ENCODE measurements at regions not wholly inside any gene's neighbourhood (a gene's known extent, or its start where the extent isn't known, plus 50 kb on each side); places are given as distances from the start of the nearest gene placed in this dataset.

- no peak overlapping the region for H3K4me2 ChIP-seq (ENCODE audit: insufficient read depth, low read length)
- intact Hi-C loops (cut with micrococcal nuclease), result loop anchor here (5.0 to 10.0 kb wide), 2 partner anchors 249 to 514 kb away; no protein-coding TSS in a partner anchor
- no peaks in the 10 kb centered on the region for H3K9me1 ChIP-seq (replicated peaks; ENCODE audit: control insufficient read depth, extremely low read depth, insufficient read depth, low read length)
- no peaks in the 10 kb centered on the region for H3K36me3 ChIP-seq (ENCODE audit: control insufficient read depth in 2 of 2, extremely low read depth in 1 of 2, insufficient read depth in 2 of 2, low read length in 2 of 2)
- TF ChIP-seq FOS (IDR thresholded peaks at IDR 0.05; ENCODE audit: borderline replicate concordance, insufficient read depth, low read length), result no peak
- TF ChIP-seq MAX (IDR thresholded peaks at IDR 0.05; ENCODE audit: insufficient read depth, insufficient read length), result no peak
- TF ChIP-seq GATA2 (IDR thresholded peaks at IDR 0.05; ENCODE audit: insufficient read depth, insufficient read length, low read depth, low read length), result no peak
- no peak for TF ChIP-seq EZH2 (IDR thresholded peaks at IDR 0.05; ENCODE audit: borderline replicate concordance, low read depth, low read length, severe bottlenecking)
- TF ChIP-seq POLR2AphosphoS5 (IDR thresholded peaks at IDR 0.05; ENCODE audit: insufficient read depth, low read depth, low read length), result no peak
- TF ChIP-seq, protein P1, sequence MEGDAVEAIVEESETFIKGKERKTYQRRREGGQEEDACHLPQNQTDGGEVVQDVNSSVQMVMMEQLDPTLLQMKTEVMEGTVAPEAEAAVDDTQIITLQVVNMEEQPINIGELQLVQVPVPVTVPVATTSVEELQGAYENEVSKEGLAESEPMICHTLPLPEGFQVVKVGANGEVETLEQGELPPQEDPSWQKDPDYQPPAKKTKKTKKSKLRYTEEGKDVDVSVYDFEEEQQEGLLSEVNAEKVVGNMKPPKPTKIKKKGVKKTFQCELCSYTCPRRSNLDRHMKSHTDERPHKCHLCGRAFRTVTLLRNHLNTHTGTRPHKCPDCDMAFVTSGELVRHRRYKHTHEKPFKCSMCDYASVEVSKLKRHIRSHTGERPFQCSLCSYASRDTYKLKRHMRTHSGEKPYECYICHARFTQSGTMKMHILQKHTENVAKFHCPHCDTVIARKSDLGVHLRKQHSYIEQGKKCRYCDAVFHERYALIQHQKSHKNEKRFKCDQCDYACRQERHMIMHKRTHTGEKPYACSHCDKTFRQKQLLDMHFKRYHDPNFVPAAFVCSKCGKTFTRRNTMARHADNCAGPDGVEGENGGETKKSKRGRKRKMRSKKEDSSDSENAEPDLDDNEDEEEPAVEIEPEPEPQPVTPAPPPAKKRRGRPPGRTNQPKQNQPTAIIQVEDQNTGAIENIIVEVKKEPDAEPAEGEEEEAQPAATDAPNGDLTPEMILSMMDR (IDR thresholded peaks at IDR 0.05; ENCODE audit: extremely low read depth in 1 of 2, insufficient read depth in 1 of 2, low read depth in 1 of 2, low read length in 2 of 2), result no peak
- TF ChIP-seq POLR2A (IDR thresholded peaks at IDR 0.05; ENCODE audit: low read depth, low read length), result no peak
- TF ChIP-seq MYC (IDR thresholded peaks at IDR 0.05; ENCODE audit: low read depth, low read length), result no peak
- TF ChIP-seq JUN (IDR thresholded peaks at IDR 0.05; ENCODE audit: borderline replicate concordance, insufficient read depth, insufficient read length, low read depth), result no peak
- dilution Hi-C loops (cut with MboI; ENCODE audit: extremely low pct_ligation_motif_present, low sequenced_read_pairs), result no loop called here
- no peak overlapping the region for H3K9ac ChIP-seq (replicated peaks; ENCODE audit: extremely low read depth, insufficient read depth, low read length)
- peaks cover 5% of the 10 kb centered on the region for H3K4me1 ChIP-seq (ENCODE audit: control insufficient read depth, extremely low read depth, insufficient read depth, low read length)
- no peaks in the 10 kb centered on the region for H3K79me2 ChIP-seq (ENCODE audit: control insufficient read depth, insufficient read depth, low read length)
- no TSS peak for BruUV-seq (replicated peaks)
- H4K20me1 ChIP-seq (replicated peaks; ENCODE audit: control insufficient read depth, extremely low read depth, insufficient read depth, low read length), result no peaks in the 10 kb centered on the region
- H3K27ac ChIP-seq (ENCODE audit: insufficient read depth, low read depth, low read length), result no peak overlapping the region
- H2AFZ ChIP-seq (ENCODE audit: low read depth, low read length), result no peak overlapping the region
- POLR2A ChIA-PET, result no interaction called here
- no peak for FAIRE-seq
- no peaks in the 10 kb centered on the region for H3K27me3 ChIP-seq (ENCODE audit: control insufficient read depth in 2 of 2, insufficient read depth in 2 of 2, low read length in 2 of 2)
- H3K4me3 ChIP-seq (replicated peaks in 1 of 3; ENCODE audit: insufficient read depth in 1 of 3, low read depth in 1 of 3, low read length in 3 of 3), result no peak overlapping the region
- DNase-seq (ENCODE audit: low read depth, low spot score), result no peak
- CTCF ChIA-PET, result interaction anchor here (1.4 kb wide), 1 partner anchor 8 kb away, joined by 4 read pairs; no protein-coding TSS in a partner anchor
- H3K9me3 ChIP-seq (replicated peaks; ENCODE audit: control insufficient read depth, insufficient read depth, low read length), result no peaks in the 10 kb centered on the region
Measured at GRCh38 chr1:232378266-232379062, 251.5 kb downstream of the SIPA1L2 start.

Data from endothelial cell of umbilical vein (primary cell).